Activated naive CD4-positive, alpha-beta T cell treated with anti-CD3 and anti-CD28 coated beads, Interleukin-2, amount 50 U/mL, for 16 hours (primary cell): ENCODE measurements at regions not wholly inside any gene's neighbourhood (a gene's known extent, or its start where the extent isn't known, plus 50 kb on each side); places are given as distances from the start of the nearest gene placed in this dataset.
A peak's percentile ranks its signal among the peaks of the same experiment; 100 is the strongest.
"Not testable (repeated sequence)": the region's sequence is repeated elsewhere in the genome, so short reads cannot be mapped to it uniquely, and the experiment has no call there.

Experiments used
- DNase-seq: peaks from one replicate; pipeline ENCODE4 v3.0.0-alpha.2; 2020

- no peak for DNase-seq
Measured at GRCh38 chr3:109678600-109678999, 341.3 kb upstream of the DPPA4 start.

GRCh38 chr3:109679664-109680063, 342.3 kb upstream of the DPPA4 start:
- DNase-seq, result no peak

DNA sequence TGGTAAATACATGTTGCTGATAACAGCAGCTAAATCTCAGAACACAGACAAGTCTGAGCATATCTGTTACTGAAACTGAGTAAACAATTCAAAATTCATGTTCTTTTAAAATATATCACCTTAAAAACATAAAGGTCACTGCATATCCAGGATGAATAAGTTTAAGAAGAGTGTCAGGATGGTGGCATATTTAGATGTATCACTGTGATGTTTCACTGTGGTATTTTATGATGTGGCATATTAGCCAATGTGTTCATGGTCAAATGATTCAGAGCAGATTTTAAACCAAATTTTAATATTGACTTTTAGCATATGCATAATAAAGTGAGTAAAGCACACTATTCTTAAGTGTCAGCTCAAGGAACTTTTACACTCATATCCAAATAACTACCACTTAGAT, 346.4 kb upstream of the DPPA4 start:
- DNase-seq, result no peak

DNA sequence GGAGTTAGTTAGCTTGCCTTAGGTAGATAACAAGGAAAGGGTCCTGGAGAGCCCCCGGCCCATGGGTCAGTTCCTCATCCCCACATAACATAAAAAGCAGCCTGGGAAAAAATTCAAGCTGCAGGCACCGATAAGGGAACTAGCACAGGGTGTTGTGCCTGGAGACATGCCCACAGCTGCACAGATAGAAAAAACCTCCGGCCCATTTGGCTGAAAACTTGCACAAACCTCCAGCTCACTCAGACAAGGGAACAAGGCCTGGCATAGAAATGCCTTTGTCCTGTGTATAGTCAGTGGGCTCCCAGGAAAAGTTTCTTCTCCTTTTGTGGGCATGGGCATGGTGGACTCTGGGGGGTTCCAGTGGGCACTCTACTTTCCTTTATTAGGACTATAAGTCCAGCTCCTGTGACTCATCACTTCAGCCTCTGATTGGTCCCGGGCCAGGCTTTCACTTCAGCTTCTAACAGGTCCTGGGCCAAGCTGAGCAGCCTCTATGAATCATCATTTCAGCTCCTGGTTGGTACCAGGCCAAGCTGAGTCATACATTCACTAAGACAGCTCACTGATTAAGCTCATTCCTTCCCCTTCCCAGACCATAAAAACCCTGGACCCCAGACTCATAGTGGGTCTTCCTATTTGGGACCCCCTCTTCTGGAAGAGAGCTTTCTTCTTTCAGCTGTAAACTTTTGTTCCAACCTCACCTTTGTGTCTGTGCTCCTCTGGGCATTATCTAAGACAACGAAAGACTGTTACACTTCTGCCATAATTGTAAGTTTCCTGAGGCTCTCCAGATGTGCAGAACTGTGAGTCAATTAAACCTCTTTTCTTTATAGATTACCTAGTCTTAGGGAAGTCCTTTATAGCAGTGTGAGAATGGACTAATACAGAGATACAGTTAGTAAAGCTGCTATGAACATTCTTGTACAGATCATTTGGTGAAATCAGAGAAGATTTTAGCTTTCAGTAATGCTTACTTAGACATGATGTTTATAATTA, 348.0 kb upstream of the DPPA4 start:
- no peak for DNase-seq

DNA sequence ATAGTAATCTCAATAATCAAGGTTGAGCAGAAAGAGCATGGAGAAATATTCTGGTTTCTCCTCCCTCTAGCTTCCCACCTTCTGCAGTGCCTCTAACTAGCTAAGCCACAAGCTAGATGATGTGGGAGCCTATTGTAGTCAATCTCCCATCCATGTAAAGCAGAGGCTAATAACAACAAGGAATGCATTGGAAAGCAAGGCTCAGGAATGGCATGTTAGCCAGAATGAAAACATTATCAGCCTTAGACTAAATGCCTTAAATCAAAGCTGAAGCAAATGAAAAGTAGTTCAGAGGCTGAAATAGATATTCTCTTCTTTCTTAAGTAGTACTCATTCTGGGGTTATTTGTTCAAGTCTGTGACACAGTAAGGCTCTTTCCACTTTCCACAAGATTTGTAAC, 350.3 kb upstream of the DPPA4 start:
- DNase-seq, result no peak

DNA sequence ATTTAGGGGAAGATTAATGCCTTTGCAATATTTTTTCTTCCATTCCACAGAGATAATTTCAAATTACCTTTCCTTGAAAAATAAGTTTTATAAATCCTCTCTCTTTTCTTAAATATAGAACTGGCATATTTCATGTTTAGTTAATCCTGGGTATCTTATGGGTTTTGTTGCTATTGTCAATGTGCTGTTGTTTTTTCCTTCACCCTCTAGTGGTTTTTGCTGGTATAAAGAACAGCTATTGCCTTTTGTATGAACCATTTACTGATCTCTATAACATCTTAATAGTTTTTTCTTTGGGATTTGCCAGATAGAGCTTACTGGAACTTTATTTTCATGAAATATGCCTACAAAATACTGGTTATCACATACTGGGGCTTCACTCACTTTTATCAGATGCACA, 359.6 kb upstream of the DPPA4 start:
- no peak for DNase-seq

DNA sequence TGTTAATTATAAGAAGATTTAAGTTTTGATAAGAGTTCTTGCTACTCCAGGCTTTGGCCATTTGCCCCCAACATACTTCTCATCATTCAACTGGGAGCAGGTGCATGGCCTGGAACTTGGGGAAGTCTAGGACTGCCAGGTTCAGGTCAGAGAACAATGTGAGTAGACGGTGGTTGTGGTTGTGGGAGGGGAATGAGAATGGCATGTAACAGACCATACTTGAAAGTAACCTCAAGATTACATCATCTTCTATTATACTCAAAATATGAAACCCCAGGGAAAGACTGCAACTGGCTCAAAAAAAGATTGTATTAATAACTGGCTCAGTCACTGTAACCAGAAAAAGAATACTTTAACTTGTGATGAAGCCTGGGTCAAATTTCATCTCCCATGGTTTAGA, 364.9 kb upstream of the DPPA4 start:
- no peak for DNase-seq

GRCh38 chr3:109702976-109703375, 365.6 kb upstream of the DPPA4 start:
- no peak for DNase-seq

GRCh38 chr3:109705133-109705532, 367.8 kb upstream of the DPPA4 start:
- not testable (repeated sequence) for DNase-seq

DNA sequence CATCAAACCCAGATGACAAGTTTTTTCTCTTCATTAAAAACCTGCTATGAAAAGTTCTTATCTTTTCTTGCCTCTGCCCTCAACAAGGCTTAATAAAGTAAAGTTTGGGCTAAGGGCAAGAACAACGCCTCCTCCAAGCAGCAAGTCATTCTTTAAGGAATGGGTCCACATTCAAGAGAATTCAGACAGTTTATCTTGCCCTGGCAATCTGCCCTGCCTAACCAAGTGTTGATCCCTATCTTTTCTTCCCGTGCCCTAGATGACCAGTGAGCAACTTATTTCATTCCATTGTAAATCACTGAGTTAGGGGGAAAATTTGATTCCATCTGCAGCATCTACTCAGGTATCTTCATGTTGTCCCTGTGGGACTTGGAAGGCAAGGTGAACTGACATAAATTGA, 370.3 kb upstream of the DPPA4 start:
- no peak for DNase-seq

DNA sequence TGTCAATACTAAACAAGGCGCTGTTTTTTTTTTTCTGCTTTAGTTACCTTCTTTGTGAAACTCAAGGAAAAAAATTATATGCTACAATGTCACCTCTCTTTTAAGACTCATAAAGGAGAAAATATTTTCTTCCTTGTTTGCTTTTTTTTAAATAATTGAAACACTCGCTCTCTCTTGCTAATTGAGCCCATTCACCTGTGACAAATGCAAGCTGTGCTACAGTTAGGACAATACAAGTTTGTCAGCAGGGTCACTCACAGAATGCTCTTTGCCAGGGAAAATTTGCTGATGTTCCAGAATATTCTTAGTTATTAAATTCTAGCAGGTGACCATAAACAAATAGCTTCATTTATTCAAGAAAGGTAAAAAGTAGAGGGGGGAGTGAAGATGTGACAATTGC, 375.9 kb upstream of the DPPA4 start:
- DNase-seq, result no peak

- no peak for DNase-seq
Measured at GRCh38 chr3:109715707-109716106, 378.4 kb upstream of the DPPA4 start.

- no peak for DNase-seq
Measured at GRCh38 chr3:109718850-109719249, 381.5 kb upstream of the DPPA4 start.

DNA sequence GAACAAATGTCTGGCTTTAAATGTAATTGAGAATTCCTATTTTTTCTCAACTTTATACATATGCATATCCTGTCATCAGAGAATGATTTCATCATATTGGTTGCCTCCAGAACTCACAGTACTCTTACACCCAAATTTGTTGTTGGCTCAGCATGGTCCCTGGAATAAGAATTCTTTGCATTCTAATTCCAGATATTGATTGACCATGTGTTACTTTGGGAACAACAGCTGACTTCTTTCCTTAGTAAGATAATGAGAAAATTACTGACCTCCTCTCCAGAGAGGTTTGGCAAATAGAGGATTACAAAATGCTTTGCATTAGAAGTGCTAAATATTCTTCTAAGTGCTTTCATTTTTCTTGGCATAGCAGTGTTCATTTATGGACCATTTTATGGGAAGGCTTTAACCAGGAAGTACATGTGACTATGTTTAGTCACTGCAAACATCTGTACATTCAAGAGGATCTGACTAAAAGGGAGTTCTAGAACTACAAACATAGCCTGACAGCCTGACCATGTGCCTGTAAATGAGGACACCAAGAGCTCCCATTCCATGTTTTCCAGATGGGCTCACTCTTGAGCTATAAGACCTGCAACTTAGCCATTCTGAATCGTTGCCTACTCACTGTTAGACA, 391.6 kb upstream of the DPPA4 start:
- DNase-seq, result no peak

- DNase-seq, result peak; percentile 62
Measured at GRCh38 chr3:109731639-109732473, 394.5 kb upstream of the DPPA4 start.

- DNase-seq, result no peak
Measured at GRCh38 chr3:109743981-109744380, 406.6 kb upstream of the DPPA4 start.

- DNase-seq, result no peak
Measured at GRCh38 chr3:109772520-109772919, 435.2 kb upstream of the DPPA4 start.

DNA sequence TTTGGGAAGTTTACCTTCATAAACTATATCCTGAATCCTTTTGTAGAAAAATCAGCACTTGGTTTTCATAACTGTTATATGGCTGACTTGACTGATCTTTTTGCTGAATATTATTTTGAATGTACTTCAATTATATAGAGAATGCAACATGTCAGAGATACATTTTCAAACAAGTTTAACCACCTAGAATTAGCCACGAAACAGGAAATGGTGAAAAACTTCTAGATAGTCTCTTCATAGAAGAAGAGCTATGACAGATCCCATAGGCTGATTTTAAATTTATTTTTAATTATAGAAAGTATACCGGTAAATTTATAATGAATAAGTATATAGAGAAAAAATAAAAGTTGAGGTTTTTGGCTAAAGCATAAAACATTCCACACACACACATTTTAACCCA, 436.8 kb upstream of the DPPA4 start:
- no peak for DNase-seq

GRCh38 chr3:109784285-109784684, 446.9 kb upstream of the DPPA4 start:
- no peak for DNase-seq

- DNase-seq, result no peak
Measured at GRCh38 chr3:109784852-109785631, 447.7 kb upstream of the DPPA4 start.

DNA sequence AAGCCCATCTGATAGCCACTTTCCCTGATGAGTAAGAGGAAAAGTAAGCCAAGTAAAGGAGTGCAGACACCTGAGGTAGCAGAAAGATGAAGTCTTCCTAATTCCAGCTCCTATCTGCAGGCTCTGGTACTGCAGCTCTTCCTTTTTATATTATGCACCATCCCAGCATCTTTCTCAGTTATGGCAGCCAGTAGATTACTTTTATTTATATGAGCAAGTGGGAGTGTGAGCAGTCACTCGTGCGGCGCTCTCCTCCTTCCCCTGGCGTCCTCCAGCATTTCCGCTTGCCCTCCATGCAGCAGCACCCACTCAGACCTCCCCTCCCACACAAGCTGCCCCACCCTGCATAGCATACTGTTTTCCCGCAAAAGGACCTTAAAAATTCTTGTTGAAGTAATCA, 465.9 kb upstream of the DPPA4 start:
- DNase-seq, result no peak

- DNase-seq, result no peak
Measured at GRCh38 chr3:109804697-109805096, 467.4 kb upstream of the DPPA4 start.

DNA sequence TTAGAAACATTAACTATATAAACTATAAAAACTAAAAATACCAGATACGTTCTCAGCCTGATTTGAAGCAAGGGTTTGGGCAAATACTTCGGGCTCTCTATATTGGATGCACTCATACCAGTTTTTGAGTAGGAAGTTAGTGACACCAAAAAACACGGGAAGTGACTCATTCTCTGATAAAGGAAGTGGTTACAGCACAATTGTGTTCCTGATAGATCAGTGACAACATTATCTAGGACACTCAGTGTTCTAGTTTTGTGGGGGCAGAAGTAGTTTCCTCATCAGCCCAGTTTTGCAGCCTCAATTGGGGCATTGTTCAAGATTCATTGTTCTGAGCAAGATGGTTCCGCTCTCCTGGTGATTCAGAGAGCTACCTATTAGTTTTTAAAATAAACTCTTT, 469.6 kb upstream of the DPPA4 start:
- peak; percentile 26 for DNase-seq
